ENCODE measurements at regions not wholly inside any gene's neighbourhood (a gene's known extent, or its start where the extent isn't known, plus 50 kb on each side); places are given as distances from the start of the nearest gene placed in this dataset.

DNA sequence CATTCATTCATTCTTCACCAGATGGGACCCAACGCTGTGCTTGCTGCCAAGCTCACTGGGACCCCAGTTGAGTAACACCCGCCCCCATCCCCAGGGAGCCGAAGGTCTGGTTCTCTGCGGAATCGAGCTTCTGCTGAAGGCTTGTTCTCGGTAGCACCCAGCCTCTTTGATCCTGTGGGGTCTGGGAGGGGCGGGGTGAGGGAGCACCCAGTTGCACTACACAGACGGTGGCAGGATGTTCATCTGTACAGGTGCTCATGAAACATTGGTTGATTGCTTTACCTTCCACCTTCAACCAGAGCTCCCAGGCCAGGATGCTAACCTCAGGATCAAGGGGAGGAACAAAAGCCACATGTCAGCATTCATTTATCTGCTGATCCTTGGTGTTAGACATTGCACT is 77.7 kb upstream of the RGMA start:
- TF ChIP-seq BHLHE40 (IDR thresholded peaks at IDR 0.05; ENCODE audit: low read depth, low read length) (no peak), RCOR1 (IDR thresholded peaks at IDR 0.05; ENCODE audit: insufficient replicate concordance, low read length) (no peak), USF2 (IDR thresholded peaks at IDR 0.05; ENCODE audit: low read depth, low read length) (no peak), FOS (IDR thresholded peaks at IDR 0.05; ENCODE audit: low read depth, low read length) (no peak), POLR2A (IDR thresholded peaks at IDR 0.05; ENCODE audit: low read depth, low read length) (no peak)
- TF ChIP-seq, protein P1, sequence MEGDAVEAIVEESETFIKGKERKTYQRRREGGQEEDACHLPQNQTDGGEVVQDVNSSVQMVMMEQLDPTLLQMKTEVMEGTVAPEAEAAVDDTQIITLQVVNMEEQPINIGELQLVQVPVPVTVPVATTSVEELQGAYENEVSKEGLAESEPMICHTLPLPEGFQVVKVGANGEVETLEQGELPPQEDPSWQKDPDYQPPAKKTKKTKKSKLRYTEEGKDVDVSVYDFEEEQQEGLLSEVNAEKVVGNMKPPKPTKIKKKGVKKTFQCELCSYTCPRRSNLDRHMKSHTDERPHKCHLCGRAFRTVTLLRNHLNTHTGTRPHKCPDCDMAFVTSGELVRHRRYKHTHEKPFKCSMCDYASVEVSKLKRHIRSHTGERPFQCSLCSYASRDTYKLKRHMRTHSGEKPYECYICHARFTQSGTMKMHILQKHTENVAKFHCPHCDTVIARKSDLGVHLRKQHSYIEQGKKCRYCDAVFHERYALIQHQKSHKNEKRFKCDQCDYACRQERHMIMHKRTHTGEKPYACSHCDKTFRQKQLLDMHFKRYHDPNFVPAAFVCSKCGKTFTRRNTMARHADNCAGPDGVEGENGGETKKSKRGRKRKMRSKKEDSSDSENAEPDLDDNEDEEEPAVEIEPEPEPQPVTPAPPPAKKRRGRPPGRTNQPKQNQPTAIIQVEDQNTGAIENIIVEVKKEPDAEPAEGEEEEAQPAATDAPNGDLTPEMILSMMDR (conservative IDR thresholded peaks at IDR 0.05; ENCODE audit: low read depth, low read length), result no peak
